Loucy (cell line): ENCODE measurements at regions not wholly inside any gene's neighbourhood (a gene's known extent, or its start where the extent isn't known, plus 50 kb on each side); places are given as distances from the start of the nearest gene placed in this dataset.
"Not testable (repeated sequence)": the region's sequence is repeated elsewhere in the genome, so short reads cannot be mapped to it uniquely, and the experiment has no call there.

ENCODE experiments used
- H2AFZ ChIP-seq: fragments of 200-600 bp; sonication (generic); 2 replicates; pipeline ENCODE4 v1.6.0; 2016; ENCODE audit warnings: antibody characterized with exemption, mild to moderate bottlenecking, low read length, moderate library complexity
- H3F3A ChIP-seq: fragments of 200-600 bp; 2 replicates; pipeline ENCODE4 v1.6.0; 2016; ENCODE audit warnings: antibody characterized with exemption, low read depth, mild to moderate bottlenecking
- H3K27me3 ChIP-seq: fragments of 200-600 bp; sonication (generic); 2 replicates; pipeline ENCODE4 v1.6.1; 2014; ENCODE audit warnings: low read length, mild to moderate bottlenecking; ENCODE audit not compliant: insufficient read depth, poor library complexity, severe bottlenecking
- H3K36me3 ChIP-seq: fragments of 200-600 bp; sonication (generic); 2 replicates; pipeline ENCODE4 v1.6.1; 2016; ENCODE audit warnings: low read length; ENCODE audit not compliant: insufficient read depth
- H3K4me1 ChIP-seq: fragments of 200-600 bp; sonication (generic); 2 replicates; pipeline ENCODE4 v1.5.1; 2014; ENCODE audit warnings: low read length, mild to moderate bottlenecking; ENCODE audit not compliant: insufficient read depth, poor library complexity, severe bottlenecking
- H3K4me2 ChIP-seq: fragments of 200-600 bp; sonication (generic); 2 replicates; pipeline ENCODE4 v1.6.0; 2014; ENCODE audit warnings: antibody characterized with exemption, low read length, low read depth, mild to moderate bottlenecking; ENCODE audit not compliant: poor library complexity, severe bottlenecking
- H3K4me3 ChIP-seq: fragments of 200-600 bp; sonication (generic); 2 replicates; pipeline ENCODE4 v1.5.1; 2014; ENCODE audit warnings: low read length, mild to moderate bottlenecking, mixed read lengths; ENCODE audit not compliant: poor library complexity, severe bottlenecking
- H3K79me2 ChIP-seq: fragments of 200-600 bp; sonication (generic); 2 replicates; pipeline ENCODE4 v1.6.1; 2014; ENCODE audit warnings: low read length; ENCODE audit not compliant: insufficient read depth
- H3K9ac ChIP-seq: fragments of 200-600 bp; sonication (generic); 2 replicates; pipeline ENCODE4 v1.6.0; 2014; ENCODE audit warnings: mild to moderate bottlenecking, low read depth, low read length, moderate library complexity; ENCODE audit not compliant: poor library complexity, severe bottlenecking
- H3K9me2 ChIP-seq: fragments of 200-600 bp; sonication (generic); replicated peaks from 2 replicates; pipeline ENCODE4 v1.6.1; 2016; ENCODE audit warnings: low read depth, low read length, mixed read lengths
- H3K9me3 ChIP-seq: fragments of 200-600 bp; sonication (generic); 2 replicates; pipeline ENCODE4 v1.6.1; 2014; ENCODE audit warnings: mild to moderate bottlenecking, antibody characterized with exemption, low read length, low read depth; ENCODE audit not compliant: insufficient read depth
- H4K20me1 ChIP-seq: fragments of 200-600 bp; sonication (generic); 2 replicates; pipeline ENCODE4 v1.6.0; 2014; ENCODE audit warnings: antibody characterized with exemption, low read length, mild to moderate bottlenecking; ENCODE audit not compliant: insufficient read depth, poor library complexity, severe bottlenecking
- EZH2phosphoT487 ChIP-seq: fragments of 200-600 bp; IDR thresholded peaks from 2 replicates; pipeline ENCODE4 v1.6.1; 2018; ENCODE audit warnings: antibody characterized with exemption, mild to moderate bottlenecking, moderate library complexity, borderline replicate concordance
- TF ChIP-seq, protein P1 (sequence below): fragments of 200-600 bp; sonication (generic); conservative IDR thresholded peaks from 2 replicates; pipeline ENCODE4 v1.5.1; 2014; ENCODE audit warnings: mild to moderate bottlenecking, antibody characterized with exemption, low read length

- no peaks in the 10 kb centered on the region for H4K20me1 ChIP-seq
- no peaks in the 10 kb centered on the region for H3K27me3 ChIP-seq
- H2AFZ ChIP-seq: no peak overlapping the region
- no peaks in the 10 kb centered on the region for H3K4me1 ChIP-seq
- no peak overlapping the region for H3K9ac ChIP-seq
- TF ChIP-seq EZH2phosphoT487: no peak
- TF ChIP-seq, protein P1, sequence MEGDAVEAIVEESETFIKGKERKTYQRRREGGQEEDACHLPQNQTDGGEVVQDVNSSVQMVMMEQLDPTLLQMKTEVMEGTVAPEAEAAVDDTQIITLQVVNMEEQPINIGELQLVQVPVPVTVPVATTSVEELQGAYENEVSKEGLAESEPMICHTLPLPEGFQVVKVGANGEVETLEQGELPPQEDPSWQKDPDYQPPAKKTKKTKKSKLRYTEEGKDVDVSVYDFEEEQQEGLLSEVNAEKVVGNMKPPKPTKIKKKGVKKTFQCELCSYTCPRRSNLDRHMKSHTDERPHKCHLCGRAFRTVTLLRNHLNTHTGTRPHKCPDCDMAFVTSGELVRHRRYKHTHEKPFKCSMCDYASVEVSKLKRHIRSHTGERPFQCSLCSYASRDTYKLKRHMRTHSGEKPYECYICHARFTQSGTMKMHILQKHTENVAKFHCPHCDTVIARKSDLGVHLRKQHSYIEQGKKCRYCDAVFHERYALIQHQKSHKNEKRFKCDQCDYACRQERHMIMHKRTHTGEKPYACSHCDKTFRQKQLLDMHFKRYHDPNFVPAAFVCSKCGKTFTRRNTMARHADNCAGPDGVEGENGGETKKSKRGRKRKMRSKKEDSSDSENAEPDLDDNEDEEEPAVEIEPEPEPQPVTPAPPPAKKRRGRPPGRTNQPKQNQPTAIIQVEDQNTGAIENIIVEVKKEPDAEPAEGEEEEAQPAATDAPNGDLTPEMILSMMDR: no peak
- peaks cover 10% of the 10 kb centered on the region; the same call in 1 of the 2 replicates for H3K9me3 ChIP-seq
- no peaks in the 10 kb centered on the region for H3K9me2 ChIP-seq
- no peaks in the 10 kb centered on the region for H3K36me3 ChIP-seq
- H3F3A ChIP-seq: no peaks in the 10 kb centered on the region
- H3K4me3 ChIP-seq: no peak overlapping the region
- H3K4me2 ChIP-seq: no peak overlapping the region
- H3K79me2 ChIP-seq: no peaks in the 10 kb centered on the region
Observed at GRCh38 chr7:152925412-152926147, 166.0 kb downstream of the ACTR3B start.

DNA sequence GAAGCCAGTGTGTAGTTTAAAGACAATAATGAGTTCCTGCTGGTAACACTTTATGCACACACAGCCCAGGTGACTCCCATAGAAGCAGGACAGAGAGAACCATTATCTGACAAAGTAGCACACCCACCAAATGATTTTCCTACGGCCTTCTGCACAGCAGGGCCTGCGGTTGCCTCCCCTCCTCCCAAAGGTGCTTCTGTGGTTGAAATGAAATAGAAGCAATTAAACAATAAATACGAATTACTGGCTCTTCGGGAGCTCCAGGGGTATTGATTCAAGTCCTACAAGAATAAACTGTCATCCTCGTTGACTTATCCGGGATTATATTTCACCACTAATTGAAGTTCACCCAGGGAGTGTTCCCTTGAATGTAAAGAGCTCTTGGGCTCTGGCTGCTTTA is 172.1 kb downstream of the ACTR3B start:
- Histone ChIP-seq H3K4me3 (no peak overlapping the region), H4K20me1 (no peaks in the 10 kb centered on the region), H3K4me2 (no peak overlapping the region), H2AFZ (no peak overlapping the region), H3K9me2 (no peaks in the 10 kb centered on the region), H3K27me3 (no peaks in the 10 kb centered on the region), H3K79me2 (no peaks in the 10 kb centered on the region), H3K36me3 (no peaks in the 10 kb centered on the region), H3K9ac (no peak overlapping the region), H3K9me3 (no peaks in the 10 kb centered on the region), H3K4me1 (no peaks in the 10 kb centered on the region), H3F3A (no peaks in the 10 kb centered on the region)
- TF ChIP-seq, protein P1: no peak
- no peak for TF ChIP-seq EZH2phosphoT487

- Histone ChIP-seq H3K79me2 (no peaks in the 10 kb centered on the region), H3K4me3 (no peak overlapping the region), H3K9me2 (no peaks in the 10 kb centered on the region), H3F3A (no peaks in the 10 kb centered on the region), H4K20me1 (no peaks in the 10 kb centered on the region), H3K27me3 (no peaks in the 10 kb centered on the region), H3K36me3 (no peaks in the 10 kb centered on the region), H2AFZ (no peak overlapping the region), H3K9ac (no peak overlapping the region), H3K4me2 (no peak overlapping the region), H3K4me1 (no peaks in the 10 kb centered on the region), H3K9me3 (no peaks in the 10 kb centered on the region)
- no peak for TF ChIP-seq EZH2phosphoT487
- TF ChIP-seq, protein P1: no peak
Observed at GRCh38 chr7:152937282-152937681, 177.7 kb downstream of the ACTR3B start.

DNA sequence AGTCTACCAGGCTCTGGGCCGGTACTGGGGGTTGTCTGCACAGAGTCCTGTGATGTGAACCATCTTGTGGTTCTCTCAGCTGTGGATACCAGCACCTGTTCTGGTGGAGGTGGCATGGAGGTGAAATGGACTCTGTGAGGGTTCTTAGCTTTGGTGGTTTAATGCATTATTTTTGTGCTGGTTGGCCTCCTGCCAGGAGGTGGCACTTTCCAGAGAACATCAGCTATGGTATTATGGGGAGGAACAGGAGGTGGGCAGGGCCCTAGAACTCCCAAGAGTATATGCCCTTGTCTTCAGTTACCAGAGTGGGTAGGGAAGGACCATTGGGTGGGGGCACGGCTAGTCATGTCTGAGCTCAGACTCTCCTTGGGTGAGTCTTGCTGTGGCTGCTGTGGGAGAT is 187.1 kb downstream of the ACTR3B start:
- not testable (repeated sequence) for H3K4me3 ChIP-seq, H3K9me2 ChIP-seq, H4K20me1 ChIP-seq, H3K79me2 ChIP-seq, H3K4me1 ChIP-seq, H3K4me2 ChIP-seq, H2AFZ ChIP-seq, H3K9me3 ChIP-seq, H3K9ac ChIP-seq, H3K36me3 ChIP-seq, H3F3A ChIP-seq, H3K27me3 ChIP-seq
